ENCODE measurements at regions not wholly inside any gene's neighbourhood (a gene's known extent, or its start where the extent isn't known, plus 50 kb on each side); places are given as distances from the start of the nearest gene placed in this dataset.
"Not testable (repeated sequence)": the region's sequence is repeated elsewhere in the genome, so short reads cannot be mapped to it uniquely, and the experiment has no call there.

- no peak for DNase-seq
Observed at GRCh38 chrX:115972717-115973116, 197.8 kb upstream of the AGTR2 start.

GRCh38 chrX:115978068-115978467, 192.5 kb upstream of the AGTR2 start:
- DNase-seq = no peak

GRCh38 chrX:115983148-115983547, 187.4 kb upstream of the AGTR2 start:
- not testable (repeated sequence) for DNase-seq

- not testable (repeated sequence) for DNase-seq
Observed at GRCh38 chrX:115987464-115987863, 183.1 kb upstream of the AGTR2 start.

- DNase-seq = no peak
Observed at GRCh38 chrX:115988825-115989224, 181.7 kb upstream of the AGTR2 start.

GRCh38 chrX:115989686-115990085, 180.9 kb upstream of the AGTR2 start:
- no peak for DNase-seq

GRCh38 chrX:116009346-116009745, 161.2 kb upstream of the AGTR2 start:
- DNase-seq = no peak

GRCh38 chrX:116009861-116010710, 160.5 kb upstream of the AGTR2 start:
- no peak for DNase-seq

- DNase-seq = no peak
Observed at GRCh38 chrX:116010939-116011338, 159.6 kb upstream of the AGTR2 start.

- no peak for DNase-seq
Observed at GRCh38 chrX:116031331-116031730, 139.2 kb upstream of the AGTR2 start.

Data from T-helper 2 cell (primary cell).